HCT116 (cell line): ENCODE measurements at regions not wholly inside any gene's neighbourhood (a gene's known extent, or its start where the extent isn't known, plus 50 kb on each side); places are given as distances from the start of the nearest gene placed in this dataset.

Experiments
- ATAC-seq: fragments of 200-7000 bp; cut with Tn5 transposase; 2 replicates; pipeline ENCODE4 v1.9.1; 2020; ENCODE audit warnings: mild to moderate bottlenecking, moderate library complexity
- BruUV-seq: library from RNA; stranded (reverse); fragments of 400-500 nt; replicated peaks from 2 replicates; lab custom pipeline; 2021; lab: Mats Ljungman, UMichigan
- CTCF ChIA-PET: fragments of 300-600 bp; sonication (Branson Sonifier 250); formaldehyde crosslinking; loops from one replicate; lab custom pipeline; 2021; ENCODE audit warnings: antibody characterized with exemption; lab: Charles Lee
- POLR2A ChIA-PET: fragments of 300-600, 350-600 bp; sonication (Branson Sonifier 250); formaldehyde crosslinking; loops from one replicate; lab custom pipeline; 2021; ENCODE audit warnings: antibody characterized with exemption; lab: Charles Lee
- RAD21 ChIA-PET, 2 experiments: fragments of 300-600 bp; sonication (Branson Sonifier 250); formaldehyde crosslinking; loops; one replicate each; lab custom pipeline; 2023; ENCODE audit warnings: low total read pairs in 2 of 2; ENCODE audit not compliant: uncharacterized antibody in 2 of 2, unreplicated experiment in 2 of 2, low non-redundant PET in 1 of 2; lab: Charles Lee
- DNase-seq: peaks from one replicate; pipeline ENCODE4 v3.0.0-alpha.2; 2010; ENCODE audit warnings: low read depth, low spot score
- H2AFZ ChIP-seq: fragments of 200-600 bp; shearing (Covaris generic), sonication (generic); 2 replicates; pipeline ENCODE4 v1.6.1; 2017; ENCODE audit warnings: low read depth, mixed run types, mixed read lengths, antibody characterized with exemption, low read length; ENCODE audit not compliant: poor library complexity, severe bottlenecking
- H3K27ac ChIP-seq: 2 replicates; pipeline ENCODE4 v1.5.1; 2012; ENCODE audit warnings: low read depth, low read length
- H3K27me3 ChIP-seq: fragments of 200-600 bp; sonication (generic); 2 replicates; pipeline ENCODE4 v1.6.1; 2016; ENCODE audit warnings: mixed run types, low read length, mixed read lengths; ENCODE audit not compliant: insufficient read depth
- H3K36me3 ChIP-seq, 2 experiments: fragments of 200-500 bp in 1 of 2; fragments of 200-600 bp in 1 of 2; sonication (Bioruptor generic) in 1 of 2; sonication (generic) in 1 of 2; 2 replicates each; pipeline versions ENCODE4 v1.5.1 to v1.6.1; 2014 to 2016; ENCODE audit warnings: low read length in 2 of 2, inconsistent platforms in 1 of 2, mixed read lengths in 1 of 2, mixed run types in 1 of 2; ENCODE audit not compliant: insufficient read depth in 2 of 2, control insufficient read depth in 1 of 2
- H3K4me1 ChIP-seq, 2 experiments: fragments of 200-600 bp in 1 of 2; sonication (generic) in 1 of 2; 2 replicates each; pipeline versions ENCODE4 v1.5.1 to v1.6.1; 2012 to 2017; ENCODE audit warnings: low read length in 2 of 2, inconsistent platforms in 1 of 2, mild to moderate bottlenecking in 1 of 2, mixed read lengths in 1 of 2, mixed run types in 1 of 2, moderate library complexity in 1 of 2; ENCODE audit not compliant: insufficient read depth in 2 of 2, control insufficient read depth in 1 of 2
- H3K4me2 ChIP-seq: fragments of 200-600 bp; sonication (generic); 2 replicates; pipeline ENCODE4 v1.6.1; 2017; ENCODE audit warnings: mixed run types, low read length, mixed read lengths
- H3K4me3 ChIP-seq, 2 experiments: fragments of 200-600 bp in 1 of 2; sonication (generic) in 1 of 2; replicated peaks in 1 of 2; 2 replicates each; pipeline ENCODE4 v1.5.1; 2011 to 2016; ENCODE audit warnings: low read length in 2 of 2, control low read depth in 1 of 2, low read depth in 1 of 2, mild to moderate bottlenecking in 1 of 2, mixed read lengths in 1 of 2, mixed run types in 1 of 2
- H3K79me2 ChIP-seq: fragments of 200-600 bp; sonication (generic); 2 replicates; pipeline ENCODE4 v1.6.1; 2017; ENCODE audit warnings: mild to moderate bottlenecking, mixed run types, low read length, moderate library complexity, mixed read lengths; ENCODE audit not compliant: insufficient read depth
- H3K9ac ChIP-seq: fragments of 200-600 bp; sonication (generic); 2 replicates; pipeline ENCODE4 v1.6.1; 2016; ENCODE audit warnings: low read length, mixed read lengths
- H3K9me2 ChIP-seq: fragments of 200-600 bp; sonication (generic), shearing (Covaris generic); 2 replicates; pipeline ENCODE4 v1.6.1; 2017; ENCODE audit warnings: mixed run types, mild to moderate bottlenecking, moderate library complexity; ENCODE audit not compliant: insufficient read depth
- H3K9me3 ChIP-seq, 2 experiments: fragments of 200-500 bp in 1 of 2; fragments of 200-600 bp in 1 of 2; sonication (Bioruptor generic) in 1 of 2; sonication (generic) in 1 of 2; 2 replicates each; pipeline ENCODE4 v1.6.1; 2014 to 2017; ENCODE audit warnings: low read length in 2 of 2, mixed read lengths in 2 of 2, inconsistent platforms in 1 of 2, low read depth in 1 of 2, mild to moderate bottlenecking in 1 of 2, mixed run types in 1 of 2, moderate library complexity in 1 of 2; ENCODE audit not compliant: control insufficient read depth in 1 of 2, insufficient read depth in 1 of 2
- H4K20me1 ChIP-seq: fragments of 200-600 bp; sonication (generic), shearing (Covaris generic); 2 replicates; pipeline ENCODE4 v1.6.1; 2017; ENCODE audit warnings: mixed run types, mild to moderate bottlenecking, moderate library complexity; ENCODE audit not compliant: insufficient read depth
- CEBPB ChIP-seq: IDR thresholded peaks from 2 replicates; pipeline ENCODE4 v1.6.1; 2012; ENCODE audit warnings: low read depth
- EZH2 ChIP-seq: fragments of 200-600 bp; sonication (generic); IDR thresholded peaks from 2 replicates; pipeline ENCODE4 v1.6.1; 2017; ENCODE audit warnings: antibody characterized with exemption, mixed run types
- EZH2phosphoT487 ChIP-seq: fragments of 200-600 bp; IDR thresholded peaks from 2 replicates; pipeline ENCODE4 v1.6.1; 2018; ENCODE audit warnings: antibody characterized with exemption, borderline replicate concordance
- JUND ChIP-seq: IDR thresholded peaks from 2 replicates; pipeline ENCODE4 v1.6.1; 2012
- MAX ChIP-seq: IDR thresholded peaks from 2 replicates; pipeline ENCODE4 v1.6.1; 2012
- POLR2AphosphoS5 ChIP-seq: IDR thresholded peaks from 2 replicates; pipeline ENCODE4 v1.6.1; 2011; ENCODE audit warnings: mild to moderate bottlenecking, low read depth, low read length, moderate library complexity
- RAD21 ChIP-seq: IDR thresholded peaks from 2 replicates; pipeline ENCODE4 v1.6.1; 2012; ENCODE audit warnings: low read depth, mild to moderate bottlenecking
- SP1 ChIP-seq: IDR thresholded peaks from 2 replicates; pipeline ENCODE4 v1.6.1; 2012; ENCODE audit warnings: low read depth
- intact Hi-C: fragments of 100-400 bp; cut with micrococcal nuclease; formaldehyde crosslinking; loops from 2 replicates; pipeline ENCODE4 v1.10.0; 2022

GRCh38 chr20:48007351-48007750 is 222.1 kb upstream of the SULF2 start:
- no peak overlapping the region for H2AFZ ChIP-seq

GRCh38 chr20:48006036-48006833 is 221.0 kb upstream of the SULF2 start:
- POLR2A ChIA-PET: no interaction called here
- Histone ChIP-seq H3K9ac (no peak overlapping the region), H3K36me3 (no peaks in the 10 kb centered on the region), H3K79me2 (no peaks in the 10 kb centered on the region), H3K27me3 (no peaks in the 10 kb centered on the region), H3K4me2 (no peak overlapping the region), H3K4me3 (no peak overlapping the region), H4K20me1 (no peaks in the 10 kb centered on the region), H2AFZ (no peak overlapping the region), H3K4me1 (no peaks in the 10 kb centered on the region), H3K27ac (no peak overlapping the region), H3K9me2 (no peaks in the 10 kb centered on the region), H3K9me3 (peaks cover 4 to 9% of the 10 kb centered on the region in 2 experiments; a peak in 2 of 4 replicates)
- CTCF ChIA-PET: no interaction called here
- TF ChIP-seq MAX (no peak), JUND (no peak), POLR2AphosphoS5 (no peak), EZH2phosphoT487 (no peak), SP1 (no peak), CEBPB (no peak)
- no TSS peak for BruUV-seq
- DNase-seq (no peak), ATAC-seq (no peak)
- intact Hi-C loops: no loop called here
- RAD21 ChIA-PET: no interaction called here

More at GRCh38 chr20:48007351-48007750, 222.1 kb upstream of the SULF2 start:
- no peaks in the 10 kb centered on the region for H3K27me3 ChIP-seq
- no peak for TF ChIP-seq EZH2
- no peak for TF ChIP-seq RAD21
- no peaks in the 10 kb centered on the region for H3K9me2 ChIP-seq
- no peak overlapping the region for H3K4me3 ChIP-seq
- no peaks in the 10 kb centered on the region for H4K20me1 ChIP-seq
- ATAC-seq: no peak
- BruUV-seq: no TSS peak
- no peak for DNase-seq
- no peaks in the 10 kb centered on the region for H3K36me3 ChIP-seq
- H3K9me3 ChIP-seq: peaks cover 4 to 9% of the 10 kb centered on the region in 2 experiments; a peak in 3 of 4 replicates
- intact Hi-C loops: no loop called here
- H3K4me1 ChIP-seq: no peaks in the 10 kb centered on the region
- no peak overlapping the region for H3K27ac ChIP-seq
- H3K79me2 ChIP-seq: no peaks in the 10 kb centered on the region
- ChIA-PET RAD21 (no interaction called here), CTCF (no interaction called here), POLR2A (no interaction called here)
- H3K9ac ChIP-seq: no peak overlapping the region
- H3K4me2 ChIP-seq: no peak overlapping the region
